ENCODE measurements at regions not wholly inside any gene's neighbourhood (a gene's known extent, or its start where the extent isn't known, plus 50 kb on each side); places are given as distances from the start of the nearest gene placed in this dataset.
"Not testable (repeated sequence)": the region's sequence is repeated elsewhere in the genome, so short reads cannot be mapped to it uniquely, and the experiment has no call there.

DNA sequence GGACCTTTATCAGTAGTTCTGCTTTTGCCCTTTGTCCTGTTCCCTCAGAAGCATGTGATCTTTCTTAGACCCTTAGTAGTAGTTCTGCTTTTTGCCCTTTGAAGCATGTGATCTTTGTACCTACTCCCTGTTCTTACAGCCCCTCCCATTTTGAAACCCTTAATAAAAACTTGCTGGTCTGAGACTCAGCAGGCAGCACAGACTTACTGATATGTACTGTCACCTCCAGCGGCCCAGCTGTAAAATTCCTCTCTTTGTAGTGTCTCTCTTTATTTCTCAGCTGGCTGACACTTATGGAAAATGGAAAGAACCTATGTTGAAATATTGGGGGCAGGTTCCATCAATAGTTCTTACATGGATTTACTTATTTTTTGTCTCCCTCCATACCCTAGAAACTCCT, 110.4 kb downstream of the UNC93B1 start:
- TF ChIP-seq, protein P1, sequence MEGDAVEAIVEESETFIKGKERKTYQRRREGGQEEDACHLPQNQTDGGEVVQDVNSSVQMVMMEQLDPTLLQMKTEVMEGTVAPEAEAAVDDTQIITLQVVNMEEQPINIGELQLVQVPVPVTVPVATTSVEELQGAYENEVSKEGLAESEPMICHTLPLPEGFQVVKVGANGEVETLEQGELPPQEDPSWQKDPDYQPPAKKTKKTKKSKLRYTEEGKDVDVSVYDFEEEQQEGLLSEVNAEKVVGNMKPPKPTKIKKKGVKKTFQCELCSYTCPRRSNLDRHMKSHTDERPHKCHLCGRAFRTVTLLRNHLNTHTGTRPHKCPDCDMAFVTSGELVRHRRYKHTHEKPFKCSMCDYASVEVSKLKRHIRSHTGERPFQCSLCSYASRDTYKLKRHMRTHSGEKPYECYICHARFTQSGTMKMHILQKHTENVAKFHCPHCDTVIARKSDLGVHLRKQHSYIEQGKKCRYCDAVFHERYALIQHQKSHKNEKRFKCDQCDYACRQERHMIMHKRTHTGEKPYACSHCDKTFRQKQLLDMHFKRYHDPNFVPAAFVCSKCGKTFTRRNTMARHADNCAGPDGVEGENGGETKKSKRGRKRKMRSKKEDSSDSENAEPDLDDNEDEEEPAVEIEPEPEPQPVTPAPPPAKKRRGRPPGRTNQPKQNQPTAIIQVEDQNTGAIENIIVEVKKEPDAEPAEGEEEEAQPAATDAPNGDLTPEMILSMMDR (conservative IDR thresholded peaks at IDR 0.05; ENCODE audit: low read depth in 2 of 2) = not testable (repeated sequence)
- TF ChIP-seq POLR2AphosphoS5 (IDR thresholded peaks at IDR 0.05; ENCODE audit: low read depth); EZH2 (IDR thresholded peaks at IDR 0.05; ENCODE audit: low read depth, unreplicated experiment): not testable (repeated sequence)

All from GM23338 (cell line).